Tibial nerve (tissue), 4 donors: ENCODE measurements at regions not wholly inside any gene's neighbourhood (a gene's known extent, or its start where the extent isn't known, plus 50 kb on each side); places are given as distances from the start of the nearest gene placed in this dataset.
"Not testable (repeated sequence)": the region's sequence is repeated elsewhere in the genome, so short reads cannot be mapped to it uniquely, and the experiment has no call there.

ENCODE experiments used
- DNase-seq, 2 donors: peaks; one replicate each; pipeline ENCODE4 v3.0.0-alpha.2; 2019; ENCODE audit warnings: low spot score in 2 of 2
- H3K27ac ChIP-seq, 4 donors: fragments of 200-600 bp; sonication (generic) in 3 of 4; one replicate each; pipeline ENCODE4 v1.5.1; 2017 to 2019; ENCODE audit warnings: mild to moderate bottlenecking in 1 of 4
- H3K27me3 ChIP-seq, 2 donors: fragments of 200-600 bp; sonication (generic) in 1 of 2; one replicate each; pipeline versions ENCODE4 v1.5.1 to v1.6.0; 2017 to 2019
- H3K36me3 ChIP-seq, 3 donors: fragments of 200-600 bp; sonication (generic); one replicate each; pipeline ENCODE4 v1.5.1; 2018 to 2019
- H3K4me1 ChIP-seq, 4 donors: fragments of 200-600 bp; sonication (generic) in 3 of 4; one replicate each; pipeline ENCODE4 v1.5.1; 2017 to 2019
- H3K4me3 ChIP-seq, 4 donors: fragments of 200-600 bp; sonication (generic) in 3 of 4; one replicate each; pipeline ENCODE4 v1.5.1; 2017 to 2019; ENCODE audit warnings: mild to moderate bottlenecking in 1 of 4, moderate library complexity in 1 of 4
- H3K9me3 ChIP-seq, 4 donors: fragments of 200-600 bp; sonication (generic) in 3 of 4; one replicate each; pipeline ENCODE4 v1.5.1; 2017 to 2019
- CTCF ChIP-seq, 5 experiments: fragments of 200-600 bp in 3 of 5; fragments of 450-650 bp in 2 of 5; sonication (generic) in 3 of 5; IDR thresholded peaks; one replicate each; pipeline ENCODE4 v1.5.1; 2016 to 2019; ENCODE audit warnings: antibody characterized with exemption in 5 of 5, mild to moderate bottlenecking in 3 of 5, moderate library complexity in 2 of 5
- EP300 ChIP-seq, 2 donors: sonication (generic); formaldehyde crosslinking; IDR thresholded peaks; one replicate each; pipeline ENCODE4 v1.6.1; 2017; ENCODE audit warnings: antibody characterized with exemption in 2 of 2, mild to moderate bottlenecking in 1 of 2
- POLR2A ChIP-seq, 2 donors: fragments of 450-650 bp; IDR thresholded peaks; one replicate each; pipeline ENCODE4 v1.6.1; 2017; ENCODE audit warnings: antibody characterized with exemption in 2 of 2, mild to moderate bottlenecking in 2 of 2, moderate library complexity in 2 of 2
- WGBS, 2 donors: methylation state at CpG; one replicate each; pipeline ENCODE4 v1.1.5; 2018; 5-methylcytosine and 5-hydroxymethylcytosine counted together

GRCh38 chr2:52288596-52288995 lies 1256.7 kb upstream of the NRXN1 start:
- no peak for DNase-seq

GRCh38 chr2:52269696-52270485 lies 1238.0 kb upstream of the NRXN1 start:
- no peaks in the 10 kb centered on the region for H3K4me1 ChIP-seq
- no peaks in the 10 kb centered on the region for H3K36me3 ChIP-seq
- DNase-seq = no peak
- H3K27me3 ChIP-seq = no peaks in the 10 kb centered on the region
- H3K4me3 ChIP-seq = no peak overlapping the region
- WGBS, 2 donors = 53 to 60% methylated on average over 3 of the region's 3 CpGs
- TF ChIP-seq POLR2A (IDR thresholded peaks at IDR 0.05) (no peak), EP300 (IDR thresholded peaks at IDR 0.05) (no peak), CTCF (IDR thresholded peaks at IDR 0.05) (no peak)
- peaks cover 0 to 17% (median 6%) of the 10 kb centered on the region in 4 donors for H3K9me3 ChIP-seq
- no peak overlapping the region for H3K27ac ChIP-seq

More at GRCh38 chr2:52288596-52288995, 1256.7 kb upstream of the NRXN1 start:
- H3K4me1 ChIP-seq = no peaks in the 10 kb centered on the region
- H3K27me3 ChIP-seq = no peaks in the 10 kb centered on the region
- no peaks in the 10 kb centered on the region for H3K9me3 ChIP-seq
- H3K4me3 ChIP-seq = no peak overlapping the region
- H3K27ac ChIP-seq = no peak overlapping the region
- H3K36me3 ChIP-seq = no peaks in the 10 kb centered on the region
- TF ChIP-seq EP300 (IDR thresholded peaks at IDR 0.05) = no peak
- TF ChIP-seq POLR2A (IDR thresholded peaks at IDR 0.05) = no peak
- no peak for TF ChIP-seq CTCF (IDR thresholded peaks at IDR 0.05)

- no peak overlapping the region for H3K4me3 ChIP-seq
- no peaks in the 10 kb centered on the region for H3K9me3 ChIP-seq
- no peak overlapping the region for H3K27ac ChIP-seq
- no peaks in the 10 kb centered on the region for H3K27me3 ChIP-seq
- TF ChIP-seq EP300 (IDR thresholded peaks at IDR 0.05) (no peak), POLR2A (IDR thresholded peaks at IDR 0.05) (no peak), CTCF (IDR thresholded peaks at IDR 0.05) (no peak)
- 61 to 62% methylated on average over 2 of the region's 2 CpGs for WGBS, 2 donors
- H3K36me3 ChIP-seq = no peaks in the 10 kb centered on the region
- peaks cover 0 to 4% (median 0%) of the 10 kb centered on the region in 4 donors for H3K4me1 ChIP-seq
- no peak for DNase-seq
Observed at GRCh38 chr2:52264911-52265310, 1233.0 kb upstream of the NRXN1 start.

- H3K9me3 ChIP-seq = no peaks in the 10 kb centered on the region
- H3K27me3 ChIP-seq = no peaks in the 10 kb centered on the region
- DNase-seq = no peak
- TF ChIP-seq CTCF (IDR thresholded peaks at IDR 0.05) (no peak), POLR2A (IDR thresholded peaks at IDR 0.05) (no peak), EP300 (IDR thresholded peaks at IDR 0.05) (no peak)
- H3K4me3 ChIP-seq = no peak overlapping the region
- no peaks in the 10 kb centered on the region for H3K36me3 ChIP-seq
- no peak overlapping the region for H3K27ac ChIP-seq
- WGBS, 2 donors = 83 to 86% methylated on average over 3 of the region's 3 CpGs
- H3K4me1 ChIP-seq = peaks cover 0 to 4% (median 0%) of the 10 kb centered on the region in 4 donors
Observed at GRCh38 chr2:52264488-52264887, 1232.6 kb upstream of the NRXN1 start.

- peaks cover 0 to 4% (median 0%) of the 10 kb centered on the region in 4 donors for H3K4me1 ChIP-seq
- H3K4me3 ChIP-seq = no peak overlapping the region
- no peaks in the 10 kb centered on the region for H3K36me3 ChIP-seq
- no peaks in the 10 kb centered on the region for H3K27me3 ChIP-seq
- TF ChIP-seq CTCF (IDR thresholded peaks at IDR 0.05) (no peak), EP300 (IDR thresholded peaks at IDR 0.05) (no peak)
- no peak for DNase-seq
- 68 to 74% methylated on average over 1 of the region's 1 CpG for WGBS, 2 donors
- no peaks in the 10 kb centered on the region for H3K9me3 ChIP-seq
- no peak overlapping the region for H3K27ac ChIP-seq
Observed at GRCh38 chr2:52260904-52261303, 1229.0 kb upstream of the NRXN1 start.

- H3K4me1 ChIP-seq, H3K9me3 ChIP-seq, DNase-seq, H3K27me3 ChIP-seq, H3K4me3 ChIP-seq, H3K36me3 ChIP-seq, H3K27ac ChIP-seq: not testable (repeated sequence)
- WGBS, 2 donors = 91 to 95% methylated on average over 11 of the region's 11 CpGs
Observed at GRCh38 chr2:52258967-52259366, 1227.0 kb upstream of the NRXN1 start.
